ENCODE measurements at regions not wholly inside any gene's neighbourhood (a gene's known extent, or its start where the extent isn't known, plus 50 kb on each side); places are given as distances from the start of the nearest gene placed in this dataset.

DNA sequence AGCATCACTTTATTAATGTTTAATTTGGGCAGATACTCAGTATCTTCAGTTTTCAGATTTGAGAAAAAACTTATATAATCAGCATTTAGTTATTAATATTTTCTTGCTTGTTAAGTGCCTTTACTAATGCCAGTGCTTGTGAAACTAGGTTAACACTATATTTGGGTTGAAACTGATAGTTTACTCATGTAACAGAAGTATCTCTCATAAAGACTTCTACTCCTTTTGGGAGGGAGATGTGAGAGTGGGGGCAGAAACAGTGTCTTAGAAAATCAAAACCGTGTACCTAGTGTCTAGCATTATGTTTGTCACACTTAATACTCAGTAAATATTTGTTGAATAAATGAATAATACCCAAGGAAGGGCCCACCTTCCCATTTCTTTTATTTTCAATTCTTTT is 129.5 kb downstream of the MSTN start:
- TF ChIP-seq, protein P1, sequence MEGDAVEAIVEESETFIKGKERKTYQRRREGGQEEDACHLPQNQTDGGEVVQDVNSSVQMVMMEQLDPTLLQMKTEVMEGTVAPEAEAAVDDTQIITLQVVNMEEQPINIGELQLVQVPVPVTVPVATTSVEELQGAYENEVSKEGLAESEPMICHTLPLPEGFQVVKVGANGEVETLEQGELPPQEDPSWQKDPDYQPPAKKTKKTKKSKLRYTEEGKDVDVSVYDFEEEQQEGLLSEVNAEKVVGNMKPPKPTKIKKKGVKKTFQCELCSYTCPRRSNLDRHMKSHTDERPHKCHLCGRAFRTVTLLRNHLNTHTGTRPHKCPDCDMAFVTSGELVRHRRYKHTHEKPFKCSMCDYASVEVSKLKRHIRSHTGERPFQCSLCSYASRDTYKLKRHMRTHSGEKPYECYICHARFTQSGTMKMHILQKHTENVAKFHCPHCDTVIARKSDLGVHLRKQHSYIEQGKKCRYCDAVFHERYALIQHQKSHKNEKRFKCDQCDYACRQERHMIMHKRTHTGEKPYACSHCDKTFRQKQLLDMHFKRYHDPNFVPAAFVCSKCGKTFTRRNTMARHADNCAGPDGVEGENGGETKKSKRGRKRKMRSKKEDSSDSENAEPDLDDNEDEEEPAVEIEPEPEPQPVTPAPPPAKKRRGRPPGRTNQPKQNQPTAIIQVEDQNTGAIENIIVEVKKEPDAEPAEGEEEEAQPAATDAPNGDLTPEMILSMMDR (IDR thresholded peaks at IDR 0.05; ENCODE audit: insufficient read depth, low read length, poor library complexity, severe bottlenecking) = no peak
- Histone ChIP-seq H3K27me3 (replicated peaks; ENCODE audit: control insufficient read depth, insufficient read depth, low read length) (no peaks in the 10 kb centered on the region), H3K4me3 (replicated peaks; ENCODE audit: low read depth, low read length) (no peak overlapping the region), H3K36me3 (ENCODE audit: control insufficient read depth, insufficient read depth, low read length) (no peaks in the 10 kb centered on the region)
- DNase-seq (ENCODE audit: extremely low read depth, insufficient read length) = no peak

DNA sequence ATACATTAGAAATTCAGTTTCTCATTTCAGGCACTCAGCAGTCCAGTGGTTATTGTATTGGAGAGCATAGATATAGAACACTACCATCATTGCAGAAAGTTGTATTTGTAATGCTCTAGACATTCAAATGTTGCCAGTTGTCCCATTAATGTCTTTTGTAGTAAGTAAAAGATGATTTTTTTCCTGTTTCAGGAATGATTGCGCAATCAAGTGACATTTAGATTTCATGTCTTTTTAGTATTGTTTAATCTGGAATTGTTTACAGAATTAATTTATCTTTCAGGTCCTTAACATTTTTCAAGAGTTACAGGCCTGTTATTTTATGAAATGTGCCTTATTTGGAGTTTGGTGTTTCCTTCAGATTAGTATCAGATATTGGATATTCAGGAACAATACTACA is 134.7 kb downstream of the MSTN start:
- no peaks in the 10 kb centered on the region for H3K27me3 ChIP-seq (replicated peaks; ENCODE audit: control insufficient read depth, insufficient read depth, low read length)
- TF ChIP-seq, protein P1 (IDR thresholded peaks at IDR 0.05; ENCODE audit: insufficient read depth, low read length, poor library complexity, severe bottlenecking) = no peak
- H3K4me3 ChIP-seq (replicated peaks; ENCODE audit: low read depth, low read length) = no peak overlapping the region

More for the DNA sequence above, 134.7 kb downstream of the MSTN start:
- no peaks in the 10 kb centered on the region for H3K36me3 ChIP-seq (ENCODE audit: control insufficient read depth, insufficient read depth, low read length)
- no peak for DNase-seq (ENCODE audit: extremely low read depth, insufficient read length)
